HEK293 (cell line): ENCODE measurements at regions not wholly inside any gene's neighbourhood (a gene's known extent, or its start where the extent isn't known, plus 50 kb on each side); places are given as distances from the start of the nearest gene placed in this dataset.

Experiments used
- CTCF ChIA-PET: fragments of 350-600 bp; formaldehyde crosslinking; extraction: SDS; loops from one replicate; lab custom pipeline; 2021; ENCODE audit warnings: antibody characterized with exemption; lab: Yijun Ruan, JAX
- POLR2A ChIA-PET: fragments of 300-600 bp; formaldehyde crosslinking; extraction: SDS; loops from one replicate; lab custom pipeline; 2020; ENCODE audit warnings: antibody characterized with exemption, inconsistent platforms; lab: Yijun Ruan, JAX
- H3K27ac ChIP-seq: fragments of 200-500 bp; sonication (Bioruptor generic); 2 replicates; pipeline ENCODE4 v1.5.1; 2014; ENCODE audit warnings: low read depth, low read length, control low read depth, inconsistent platforms; ENCODE audit errors: extremely low read depth
- H3K36me3 ChIP-seq, 2 experiments: fragments of 200-500 bp in 1 of 2; sonication (Bioruptor generic) in 1 of 2; 1 replicate in 1 of 2; 2 replicates in 1 of 2; pipeline ENCODE4 v1.5.1; 2014 to 2017; ENCODE audit warnings: inconsistent platforms in 2 of 2, low read length in 2 of 2; ENCODE audit not compliant: control insufficient read depth in 2 of 2, insufficient read depth in 1 of 2
- H3K4me1 ChIP-seq: fragments of 200-500 bp; sonication (Bioruptor generic); 2 replicates; pipeline ENCODE4 v1.5.1; 2014; ENCODE audit warnings: mild to moderate bottlenecking, low read length, inconsistent platforms; ENCODE audit not compliant: control insufficient read depth, insufficient read depth
- H3K4me3 ChIP-seq: 2 replicates; pipeline ENCODE4 v1.5.1; 2011; ENCODE audit warnings: low read depth, mild to moderate bottlenecking, control low read depth, low read length, moderate library complexity
- H3K9me3 ChIP-seq: fragments of 200-500 bp; sonication (Bioruptor generic); 2 replicates; pipeline ENCODE4 v1.5.1; 2014; ENCODE audit warnings: low read depth, low read length, inconsistent platforms; ENCODE audit not compliant: control insufficient read depth, insufficient read depth
- EGR2 ChIP-seq: fragments of 450-650 bp; formaldehyde crosslinking; IDR thresholded peaks from 2 replicates; pipeline ENCODE4 v1.5.1; 2016; ENCODE audit warnings: low read depth, missing biosample characterization, missing genetic modification characterization
- KLF7 ChIP-seq: fragments of 450-650 bp; formaldehyde crosslinking; IDR thresholded peaks from 2 replicates; pipeline ENCODE4 v1.5.1; 2016; ENCODE audit warnings: missing biosample characterization, missing genetic modification characterization, borderline replicate concordance
- KLF8 ChIP-seq: fragments of 450-650 bp; formaldehyde crosslinking; IDR thresholded peaks from 2 replicates; pipeline ENCODE4 v1.5.1; 2016; ENCODE audit warnings: missing biosample characterization, missing genetic modification characterization
- MZF1 ChIP-seq: fragments of 450-650 bp; formaldehyde crosslinking; IDR thresholded peaks from 2 replicates; pipeline ENCODE4 v1.5.1; 2017; ENCODE audit warnings: missing biosample characterization, missing genetic modification characterization, borderline replicate concordance
- REPIN1 ChIP-seq: fragments of 450-650 bp; formaldehyde crosslinking; IDR thresholded peaks from 2 replicates; pipeline ENCODE4 v1.5.1; 2017; ENCODE audit warnings: missing biosample characterization, missing genetic modification characterization, low read depth
- SP2 ChIP-seq: fragments of 450-650 bp; formaldehyde crosslinking; IDR thresholded peaks from 2 replicates; pipeline ENCODE4 v1.5.1; 2016; ENCODE audit warnings: missing biosample characterization, missing genetic modification characterization
- WT1 ChIP-seq: fragments of 450-650 bp; formaldehyde crosslinking; IDR thresholded peaks from 2 replicates; pipeline ENCODE4 v1.5.1; 2016; ENCODE audit warnings: missing biosample characterization, missing genetic modification characterization
- ZBTB20 ChIP-seq: fragments of 450-650 bp; formaldehyde crosslinking; IDR thresholded peaks from 2 replicates; pipeline ENCODE4 v1.5.1; 2016; ENCODE audit warnings: missing biosample characterization, missing genetic modification characterization
- ZFP3 ChIP-seq: fragments of 450-650 bp; formaldehyde crosslinking; IDR thresholded peaks from 2 replicates; pipeline ENCODE4 v1.5.1; 2016; ENCODE audit warnings: low read depth, missing biosample characterization, missing genetic modification characterization
- ZIC2 ChIP-seq: fragments of 450-650 bp; formaldehyde crosslinking; IDR thresholded peaks from 2 replicates; pipeline ENCODE4 v1.5.1; 2016; ENCODE audit warnings: missing biosample characterization, missing genetic modification characterization
- ZNF335 ChIP-seq: fragments of 450-650 bp; formaldehyde crosslinking; conservative IDR thresholded peaks from 2 replicates; pipeline ENCODE4 v1.5.1; 2016; ENCODE audit warnings: missing biosample characterization, missing genetic modification characterization
- ZNF76 ChIP-seq: fragments of 450-650 bp; formaldehyde crosslinking; IDR thresholded peaks from 2 replicates; pipeline ENCODE4; 2016; ENCODE audit warnings: low read depth, missing biosample characterization, missing genetic modification characterization, borderline replicate concordance
- ZNF768 ChIP-seq: fragments of 450-650 bp; formaldehyde crosslinking; IDR thresholded peaks from 2 replicates; pipeline ENCODE4 v1.5.1; 2018; ENCODE audit warnings: missing biosample characterization, mild to moderate bottlenecking, missing genetic modification characterization
- TF ChIP-seq, protein P1 (sequence below): fragments of 450-650 bp; formaldehyde crosslinking; IDR thresholded peaks from 2 replicates; pipeline ENCODE4 v1.5.1; 2016; ENCODE audit warnings: missing biosample characterization, missing genetic modification characterization, borderline replicate concordance
- TF ChIP-seq, protein P2 (sequence below): fragments of 450-650 bp; formaldehyde crosslinking; IDR thresholded peaks from 2 replicates; pipeline ENCODE4 v1.5.1; 2016; ENCODE audit warnings: missing biosample characterization, missing genetic modification characterization
- TF ChIP-seq, protein P3 (sequence below): fragments of 450-650 bp; formaldehyde crosslinking; IDR thresholded peaks from 2 replicates; pipeline ENCODE4 v1.5.1; 2016; ENCODE audit warnings: missing biosample characterization, missing genetic modification characterization
- TF ChIP-seq, protein P4 (sequence below): fragments of 450-650 bp; formaldehyde crosslinking; IDR thresholded peaks from 2 replicates; pipeline ENCODE4 v1.5.1; 2016; ENCODE audit warnings: missing biosample characterization, missing genetic modification characterization

DNA sequence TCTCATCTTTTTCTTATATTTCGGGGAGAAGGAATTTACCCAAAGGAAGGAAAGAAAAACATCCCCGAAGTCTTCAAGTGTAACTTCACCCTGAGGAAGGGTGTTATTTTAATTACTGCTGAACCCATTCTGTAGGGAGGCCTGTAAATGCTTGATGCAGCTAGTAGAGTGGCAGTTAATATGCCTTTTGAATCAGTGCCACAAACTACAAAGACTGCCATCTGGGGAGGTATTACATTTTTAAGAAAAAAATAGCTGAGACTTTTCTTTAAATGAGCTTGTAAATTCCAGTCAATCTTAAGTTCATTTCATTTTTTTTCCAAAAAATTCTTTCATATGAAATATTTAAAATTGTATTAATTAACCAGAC lies 233.1 kb upstream of the FERD3L start:
- no peaks in the 10 kb centered on the region for H3K9me3 ChIP-seq
- H3K36me3 ChIP-seq, result no peaks in the 10 kb centered on the region
- POLR2A ChIA-PET, result no interaction called here
- CTCF ChIA-PET, result no interaction called here
- peaks cover 7% of the 10 kb centered on the region for H3K4me1 ChIP-seq
- H3K27ac ChIP-seq, result peak overlapping the region; percentile 59; the same call in 1 of the 2 replicates
- H3K4me3 ChIP-seq, result no peak overlapping the region
- TF ChIP-seq KLF7 (tag by site-specific recombination), result no peak
- no peak for TF ChIP-seq REPIN1 (tag by site-specific recombination)
- no peak for TF ChIP-seq ZNF76
- TF ChIP-seq MZF1, result no peak; the same call in 1 of the 2 replicates
- no peak for TF ChIP-seq SP2
- TF ChIP-seq EGR2 (tag by site-specific recombination), result no peak
- TF ChIP-seq, protein P1, sequence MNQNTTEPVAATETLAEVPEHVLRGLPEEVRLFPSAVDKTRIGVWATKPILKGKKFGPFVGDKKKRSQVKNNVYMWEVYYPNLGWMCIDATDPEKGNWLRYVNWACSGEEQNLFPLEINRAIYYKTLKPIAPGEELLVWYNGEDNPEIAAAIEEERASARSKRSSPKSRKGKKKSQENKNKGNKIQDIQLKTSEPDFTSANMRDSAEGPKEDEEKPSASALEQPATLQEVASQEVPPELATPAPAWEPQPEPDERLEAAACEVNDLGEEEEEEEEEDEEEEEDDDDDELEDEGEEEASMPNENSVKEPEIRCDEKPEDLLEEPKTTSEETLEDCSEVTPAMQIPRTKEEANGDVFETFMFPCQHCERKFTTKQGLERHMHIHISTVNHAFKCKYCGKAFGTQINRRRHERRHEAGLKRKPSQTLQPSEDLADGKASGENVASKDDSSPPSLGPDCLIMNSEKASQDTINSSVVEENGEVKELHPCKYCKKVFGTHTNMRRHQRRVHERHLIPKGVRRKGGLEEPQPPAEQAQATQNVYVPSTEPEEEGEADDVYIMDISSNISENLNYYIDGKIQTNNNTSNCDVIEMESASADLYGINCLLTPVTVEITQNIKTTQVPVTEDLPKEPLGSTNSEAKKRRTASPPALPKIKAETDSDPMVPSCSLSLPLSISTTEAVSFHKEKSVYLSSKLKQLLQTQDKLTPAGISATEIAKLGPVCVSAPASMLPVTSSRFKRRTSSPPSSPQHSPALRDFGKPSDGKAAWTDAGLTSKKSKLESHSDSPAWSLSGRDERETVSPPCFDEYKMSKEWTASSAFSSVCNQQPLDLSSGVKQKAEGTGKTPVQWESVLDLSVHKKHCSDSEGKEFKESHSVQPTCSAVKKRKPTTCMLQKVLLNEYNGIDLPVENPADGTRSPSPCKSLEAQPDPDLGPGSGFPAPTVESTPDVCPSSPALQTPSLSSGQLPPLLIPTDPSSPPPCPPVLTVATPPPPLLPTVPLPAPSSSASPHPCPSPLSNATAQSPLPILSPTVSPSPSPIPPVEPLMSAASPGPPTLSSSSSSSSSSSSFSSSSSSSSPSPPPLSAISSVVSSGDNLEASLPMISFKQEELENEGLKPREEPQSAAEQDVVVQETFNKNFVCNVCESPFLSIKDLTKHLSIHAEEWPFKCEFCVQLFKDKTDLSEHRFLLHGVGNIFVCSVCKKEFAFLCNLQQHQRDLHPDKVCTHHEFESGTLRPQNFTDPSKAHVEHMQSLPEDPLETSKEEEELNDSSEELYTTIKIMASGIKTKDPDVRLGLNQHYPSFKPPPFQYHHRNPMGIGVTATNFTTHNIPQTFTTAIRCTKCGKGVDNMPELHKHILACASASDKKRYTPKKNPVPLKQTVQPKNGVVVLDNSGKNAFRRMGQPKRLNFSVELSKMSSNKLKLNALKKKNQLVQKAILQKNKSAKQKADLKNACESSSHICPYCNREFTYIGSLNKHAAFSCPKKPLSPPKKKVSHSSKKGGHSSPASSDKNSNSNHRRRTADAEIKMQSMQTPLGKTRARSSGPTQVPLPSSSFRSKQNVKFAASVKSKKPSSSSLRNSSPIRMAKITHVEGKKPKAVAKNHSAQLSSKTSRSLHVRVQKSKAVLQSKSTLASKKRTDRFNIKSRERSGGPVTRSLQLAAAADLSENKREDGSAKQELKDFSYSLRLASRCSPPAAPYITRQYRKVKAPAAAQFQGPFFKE (tag by site-specific recombination), result no peak
- TF ChIP-seq, protein P2, sequence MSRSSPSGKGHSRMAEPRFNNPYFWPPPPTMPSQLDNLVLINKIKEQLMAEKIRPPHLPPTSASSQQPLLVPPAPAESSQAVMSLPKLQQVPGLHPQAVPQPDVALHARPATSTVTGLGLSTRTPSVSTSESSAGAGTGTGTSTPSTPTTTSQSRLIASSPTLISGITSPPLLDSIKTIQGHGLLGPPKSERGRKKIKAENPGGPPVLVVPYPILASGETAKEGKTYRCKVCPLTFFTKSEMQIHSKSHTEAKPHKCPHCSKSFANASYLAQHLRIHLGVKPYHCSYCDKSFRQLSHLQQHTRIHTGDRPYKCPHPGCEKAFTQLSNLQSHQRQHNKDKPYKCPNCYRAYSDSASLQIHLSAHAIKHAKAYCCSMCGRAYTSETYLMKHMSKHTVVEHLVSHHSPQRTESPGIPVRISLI (tag by site-specific recombination), result no peak
- TF ChIP-seq ZFP3 (tag by site-specific recombination), result no peak
- no peak for TF ChIP-seq ZNF768
- TF ChIP-seq KLF8, result no peak
- no peak for TF ChIP-seq ZBTB20 (tag by site-specific recombination)

DNA sequence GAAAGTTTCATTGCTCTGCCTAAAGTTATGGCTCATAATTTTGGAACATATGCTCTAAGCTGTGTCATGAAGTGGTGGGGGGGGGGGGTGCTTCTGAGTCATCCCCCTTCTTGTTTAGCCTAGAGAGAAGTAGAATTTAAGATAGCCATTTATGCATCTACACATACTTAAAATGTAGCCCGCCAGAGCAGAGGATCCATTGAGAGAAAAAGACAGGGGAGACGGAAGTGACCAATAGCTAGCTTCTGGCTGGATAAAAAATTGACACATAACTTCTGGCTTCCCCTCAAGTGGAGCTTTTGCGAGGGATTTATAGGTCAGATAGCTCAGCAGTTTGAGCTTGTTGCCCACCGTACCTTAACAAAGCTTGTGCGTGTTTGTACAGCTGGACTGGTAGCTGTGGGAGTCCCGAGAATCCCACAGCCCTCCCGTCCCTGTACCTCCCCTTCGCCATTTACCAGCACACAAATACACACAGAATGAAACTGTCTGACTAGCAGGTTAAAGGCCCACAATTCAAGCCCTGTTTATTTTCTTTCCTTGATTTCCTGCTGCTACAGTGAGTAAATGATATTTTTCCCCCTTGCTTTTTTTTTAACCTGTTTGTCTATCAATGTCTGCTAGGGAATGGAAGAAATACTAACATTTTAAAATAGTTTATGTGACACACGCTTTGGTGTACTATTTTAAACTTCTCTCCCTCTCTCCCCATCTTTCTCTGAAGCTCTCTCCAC lies 232.6 kb upstream of the FERD3L start:
- ChIA-PET CTCF (no interaction called here), POLR2A (no interaction called here)
- Histone ChIP-seq H3K36me3 (no peaks in the 10 kb centered on the region), H3K27ac (peak overlapping the region; percentile 59; the same call in 1 of the 2 replicates), H3K4me3 (no peak overlapping the region), H3K4me1 (peaks cover 7% of the 10 kb centered on the region), H3K9me3 (no peaks in the 10 kb centered on the region)
- TF ChIP-seq WT1 (peak; percentile 44; the same call in 1 of the 2 replicates), ZNF335 (tag by site-specific recombination) (peak; percentile 26), ZIC2 (0 out of 2 replicates have a peak, but pooled peaks have one; percentile 16)
- TF ChIP-seq, protein P3, sequence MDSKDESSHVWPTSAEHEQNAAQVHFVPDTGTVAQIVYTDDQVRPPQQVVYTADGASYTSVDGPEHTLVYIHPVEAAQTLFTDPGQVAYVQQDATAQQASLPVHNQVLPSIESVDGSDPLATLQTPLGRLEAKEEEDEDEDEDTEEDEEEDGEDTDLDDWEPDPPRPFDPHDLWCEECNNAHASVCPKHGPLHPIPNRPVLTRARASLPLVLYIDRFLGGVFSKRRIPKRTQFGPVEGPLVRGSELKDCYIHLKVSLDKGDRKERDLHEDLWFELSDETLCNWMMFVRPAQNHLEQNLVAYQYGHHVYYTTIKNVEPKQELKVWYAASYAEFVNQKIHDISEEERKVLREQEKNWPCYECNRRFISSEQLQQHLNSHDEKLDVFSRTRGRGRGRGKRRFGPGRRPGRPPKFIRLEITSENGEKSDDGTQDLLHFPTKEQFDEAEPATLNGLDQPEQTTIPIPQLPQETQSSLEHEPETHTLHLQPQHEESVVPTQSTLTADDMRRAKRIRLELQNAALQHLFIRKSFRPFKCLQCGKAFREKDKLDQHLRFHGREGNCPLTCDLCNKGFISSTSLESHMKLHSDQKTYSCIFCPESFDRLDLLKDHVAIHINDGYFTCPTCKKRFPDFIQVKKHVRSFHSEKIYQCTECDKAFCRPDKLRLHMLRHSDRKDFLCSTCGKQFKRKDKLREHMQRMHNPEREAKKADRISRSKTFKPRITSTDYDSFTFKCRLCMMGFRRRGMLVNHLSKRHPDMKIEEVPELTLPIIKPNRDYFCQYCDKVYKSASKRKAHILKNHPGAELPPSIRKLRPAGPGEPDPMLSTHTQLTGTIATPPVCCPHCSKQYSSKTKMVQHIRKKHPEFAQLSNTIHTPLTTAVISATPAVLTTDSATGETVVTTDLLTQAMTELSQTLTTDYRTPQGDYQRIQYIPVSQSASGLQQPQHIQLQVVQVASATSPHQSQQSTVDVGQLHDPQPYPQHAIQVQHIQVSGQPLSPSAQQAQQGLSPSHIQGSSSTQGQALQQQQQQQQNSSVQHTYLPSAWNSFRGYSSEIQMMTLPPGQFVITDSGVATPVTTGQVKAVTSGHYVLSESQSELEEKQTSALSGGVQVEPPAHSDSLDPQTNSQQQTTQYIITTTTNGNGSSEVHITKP (tag by site-specific recombination), result peak; percentile 95
- TF ChIP-seq, protein P4, sequence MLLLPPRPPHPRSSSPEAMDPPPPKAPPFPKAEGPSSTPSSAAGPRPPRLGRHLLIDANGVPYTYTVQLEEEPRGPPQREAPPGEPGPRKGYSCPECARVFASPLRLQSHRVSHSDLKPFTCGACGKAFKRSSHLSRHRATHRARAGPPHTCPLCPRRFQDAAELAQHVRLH (tag by site-specific recombination), result no peak
